Epidermal melanocyte (primary cell): ENCODE measurements at regions not wholly inside any gene's neighbourhood (a gene's known extent, or its start where the extent isn't known, plus 50 kb on each side); places are given as distances from the start of the nearest gene placed in this dataset.

Experiments used
- DNase-seq: peaks from one replicate; pipeline ENCODE4 v3.0.0; 2011; ENCODE audit warnings: low spot score; ENCODE audit not compliant: insufficient read length

DNA sequence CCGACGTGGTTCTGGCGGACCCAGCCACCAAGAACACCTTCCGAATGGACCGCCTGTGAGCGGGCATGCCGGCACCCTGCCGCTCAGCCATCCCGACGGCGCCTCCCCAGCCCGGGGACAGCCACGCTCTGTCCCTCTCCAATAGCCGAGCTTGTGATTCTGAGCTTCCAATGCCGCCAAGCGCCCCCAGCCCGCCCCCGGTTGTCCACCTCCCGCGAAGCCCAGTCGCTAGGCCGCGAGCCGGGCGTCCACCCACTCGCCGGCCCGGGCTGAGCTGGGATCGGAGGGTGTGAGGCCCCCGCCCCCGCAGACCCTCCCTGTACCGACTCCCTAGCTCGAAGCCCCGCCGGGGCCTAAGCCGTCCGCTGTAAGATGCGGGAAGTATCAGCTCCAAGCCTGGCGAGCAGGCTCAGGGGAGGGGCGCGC is 1195.1 kb upstream of the CHAC2 start:
- DNase-seq, result no peak

DNA sequence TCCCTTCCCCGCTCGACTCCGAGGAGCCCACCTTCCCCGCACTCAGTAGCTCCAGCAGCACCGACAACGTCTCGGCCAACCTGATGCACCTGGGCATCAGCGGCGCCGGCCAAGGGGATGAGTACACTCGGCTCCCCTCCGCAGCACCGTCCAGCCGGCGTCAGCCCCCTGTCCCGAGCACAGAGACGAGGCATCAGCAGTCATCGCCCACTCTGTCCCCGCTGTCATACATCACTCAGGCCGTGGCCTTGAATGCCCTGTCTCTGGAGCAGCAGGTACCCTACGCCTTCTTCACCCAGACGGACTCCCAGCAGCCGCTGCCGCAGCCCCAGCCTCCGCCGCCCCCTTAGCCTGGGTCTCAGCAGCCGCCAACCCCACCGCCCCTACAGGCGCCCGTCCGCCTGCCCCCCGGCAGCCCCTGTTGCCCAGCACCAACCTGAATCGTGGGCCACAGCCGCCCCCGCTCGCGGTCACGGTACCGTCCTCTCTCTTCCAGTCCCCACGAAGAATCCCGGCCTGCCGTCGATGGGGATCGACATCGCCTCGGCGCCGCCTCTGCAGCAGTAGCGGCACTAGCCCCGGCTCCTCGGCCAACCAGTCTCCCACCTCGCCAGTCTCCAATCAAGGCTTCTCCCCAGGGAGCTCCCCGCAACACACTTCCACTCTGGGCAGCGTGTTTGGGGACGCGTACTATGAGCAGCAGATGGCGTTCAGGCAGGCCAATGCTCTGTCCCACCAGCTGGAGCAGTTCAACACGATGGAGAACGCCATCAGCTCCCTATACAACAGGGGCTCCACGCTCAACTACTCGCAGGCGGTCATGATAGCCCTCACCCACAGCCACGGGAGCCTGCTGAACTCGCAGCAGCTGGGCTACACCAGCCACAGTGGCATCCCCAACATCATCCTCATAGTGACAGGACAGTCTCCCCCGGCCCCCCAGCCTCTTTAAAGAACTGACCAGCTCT is 1195.9 kb upstream of the CHAC2 start:
- no peak for DNase-seq

DNA sequence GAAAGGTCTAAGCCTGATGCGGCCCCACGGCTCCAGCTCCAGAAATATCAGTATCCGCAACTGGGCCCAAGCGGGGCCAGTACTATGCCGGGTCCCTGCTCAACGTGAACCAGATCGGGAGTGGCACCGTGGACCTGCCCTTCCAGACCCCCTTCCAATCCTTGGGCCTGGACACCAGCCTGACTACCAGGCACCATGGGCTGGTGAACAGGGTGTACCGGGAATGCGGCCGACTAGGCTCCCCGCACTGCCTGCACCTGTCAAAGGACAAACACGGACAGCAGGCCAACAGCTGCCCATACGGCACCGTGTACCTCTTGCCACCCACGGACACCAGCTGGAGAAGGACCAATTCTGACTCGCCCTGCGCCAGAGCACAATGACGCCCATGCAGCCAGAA is 1196.9 kb upstream of the CHAC2 start:
- DNase-seq, result no peak

DNA sequence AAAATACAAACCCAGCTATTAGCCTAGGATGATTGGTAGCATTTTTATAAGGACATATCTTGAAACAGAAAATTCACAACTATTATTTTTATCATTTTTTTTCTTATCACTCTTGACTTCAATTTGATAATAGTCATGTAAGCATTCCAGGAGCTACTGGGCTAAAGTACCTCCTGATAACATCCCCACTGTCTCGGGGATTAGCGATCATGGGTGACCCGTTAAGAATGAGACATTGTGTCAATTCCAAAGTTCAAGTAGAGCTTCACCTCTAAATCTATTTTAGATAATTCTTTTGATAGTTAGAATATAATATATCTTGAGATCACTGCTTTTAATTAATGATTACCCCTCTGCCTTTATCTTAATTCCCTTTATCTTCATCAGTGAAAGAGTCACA is 1204.5 kb upstream of the CHAC2 start:
- no peak for DNase-seq

DNA sequence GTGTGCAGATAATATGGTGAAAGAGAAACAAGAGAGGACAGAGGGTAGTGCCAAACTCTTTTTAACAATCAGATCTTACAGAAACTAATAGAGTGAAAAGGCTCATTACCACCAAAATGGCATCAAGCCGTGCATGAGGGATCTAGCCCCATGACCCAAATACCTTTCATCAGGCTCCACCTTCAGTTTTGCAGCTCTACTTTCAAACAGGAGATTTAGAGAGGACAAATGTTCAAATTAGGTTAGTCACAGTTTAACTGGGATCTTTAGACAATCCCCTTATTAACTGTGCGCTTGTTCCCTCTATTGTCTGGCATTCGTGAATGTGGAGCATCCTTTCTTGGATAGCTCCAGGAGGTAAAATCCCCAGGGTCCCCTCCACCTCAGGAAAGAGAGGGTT is 1209.3 kb upstream of the CHAC2 start:
- DNase-seq, result no peak

DNA sequence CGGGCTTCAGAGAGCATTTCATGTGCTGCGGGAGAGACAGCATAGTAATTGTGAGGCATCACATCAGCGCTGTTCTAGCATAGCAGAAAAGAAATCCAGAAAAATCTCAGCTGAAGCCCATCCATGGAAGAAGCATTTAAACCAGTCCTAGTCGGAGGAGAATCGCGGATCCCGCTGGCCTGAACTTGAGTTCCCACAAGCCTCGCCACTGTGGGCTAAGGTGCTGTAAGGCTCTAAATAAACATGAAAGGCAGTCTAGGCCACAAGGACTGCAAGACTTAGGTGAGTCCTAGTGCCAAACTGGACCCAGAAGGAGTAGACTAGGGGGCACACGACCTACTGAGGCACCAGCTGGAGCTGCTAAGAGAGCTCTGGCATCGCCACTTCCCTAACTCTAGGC is 1225.3 kb upstream of the CHAC2 start:
- no peak for DNase-seq

DNA sequence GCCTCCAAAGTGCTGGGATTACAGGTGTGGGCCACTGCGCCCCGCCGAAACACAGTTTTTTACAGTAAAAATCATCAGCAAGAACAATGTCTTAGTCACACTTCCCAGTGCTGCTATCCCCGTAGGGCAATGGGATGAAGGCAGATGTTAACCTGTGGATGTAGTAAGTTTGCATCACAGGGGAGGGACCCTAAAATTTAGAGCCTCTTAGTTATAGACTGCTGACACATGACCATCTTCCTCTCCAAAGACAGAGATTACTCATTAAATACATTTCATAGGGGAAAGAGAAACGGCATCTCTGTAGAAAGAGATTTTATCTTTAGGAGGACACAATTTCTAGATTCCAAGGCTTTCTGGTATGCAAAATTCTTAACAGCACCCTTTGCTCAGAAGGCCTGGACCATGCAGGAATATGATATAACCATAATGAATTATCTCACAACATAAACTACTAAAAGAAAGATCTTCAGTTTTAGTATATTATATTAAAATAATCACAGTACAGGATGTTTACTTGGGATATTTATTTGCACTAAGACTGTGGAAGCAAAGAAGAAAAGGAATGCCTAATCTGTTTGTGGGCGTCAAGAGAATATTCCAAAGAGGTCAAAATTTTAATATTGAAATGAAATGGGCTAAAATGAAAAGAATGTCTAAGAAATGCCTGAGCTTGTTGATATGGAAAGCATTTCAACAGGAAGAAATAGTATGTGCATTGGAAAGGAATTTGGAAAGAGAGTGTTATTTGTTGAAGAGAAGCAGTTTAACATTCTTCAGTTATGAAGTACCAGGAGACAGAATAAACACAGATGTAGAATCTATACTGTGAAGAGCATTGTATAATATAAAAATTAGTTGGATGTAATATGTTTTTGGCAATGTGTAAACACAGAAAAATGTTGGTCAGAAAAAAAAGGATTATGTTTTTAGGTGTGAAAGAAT is 1228.3 kb upstream of the CHAC2 start:
- no peak for DNase-seq

DNA sequence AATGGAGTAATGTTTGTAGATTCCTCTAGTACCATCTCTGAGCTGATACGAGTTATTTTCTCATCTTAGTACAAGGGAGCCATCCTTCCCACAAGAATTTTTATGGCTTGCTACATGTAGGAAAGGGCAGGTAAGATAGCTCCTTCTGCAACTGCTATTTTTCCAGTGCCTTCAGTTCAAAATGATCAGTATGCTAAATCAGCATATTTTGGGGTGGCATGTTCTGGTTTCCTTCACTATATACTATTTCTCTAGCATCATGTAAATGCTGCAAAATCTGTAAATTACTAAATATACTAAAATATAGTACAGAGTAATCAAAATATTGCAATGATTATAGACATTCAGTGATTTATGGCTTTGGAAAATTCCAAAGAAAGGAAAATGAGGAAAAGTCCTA is 1230.0 kb upstream of the CHAC2 start:
- DNase-seq, result no peak

DNA sequence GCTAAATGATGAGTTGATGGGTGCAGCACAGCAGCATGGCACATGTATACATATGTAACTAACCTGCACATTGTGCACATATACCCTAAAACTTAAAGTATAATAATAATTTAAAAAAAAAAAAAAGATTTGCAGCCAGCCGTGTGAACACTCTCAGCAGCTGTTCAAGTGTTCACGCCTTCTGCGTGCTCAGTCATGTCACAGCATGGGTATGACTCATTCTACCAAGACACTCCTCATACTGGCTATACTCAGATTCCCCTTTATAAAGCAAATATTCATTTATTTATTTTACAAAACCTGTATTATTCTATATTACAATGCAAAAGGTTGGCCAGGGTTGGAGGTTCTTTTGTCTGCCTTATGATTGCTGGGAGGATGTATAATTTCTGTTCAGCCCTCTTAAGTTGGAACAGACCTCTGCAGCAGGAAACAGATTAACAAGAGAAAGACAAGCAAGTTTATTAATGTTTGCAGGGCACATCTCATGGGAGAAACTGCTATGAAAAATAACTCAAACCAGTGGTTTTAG is 1230.6 kb upstream of the CHAC2 start:
- no peak for DNase-seq

DNA sequence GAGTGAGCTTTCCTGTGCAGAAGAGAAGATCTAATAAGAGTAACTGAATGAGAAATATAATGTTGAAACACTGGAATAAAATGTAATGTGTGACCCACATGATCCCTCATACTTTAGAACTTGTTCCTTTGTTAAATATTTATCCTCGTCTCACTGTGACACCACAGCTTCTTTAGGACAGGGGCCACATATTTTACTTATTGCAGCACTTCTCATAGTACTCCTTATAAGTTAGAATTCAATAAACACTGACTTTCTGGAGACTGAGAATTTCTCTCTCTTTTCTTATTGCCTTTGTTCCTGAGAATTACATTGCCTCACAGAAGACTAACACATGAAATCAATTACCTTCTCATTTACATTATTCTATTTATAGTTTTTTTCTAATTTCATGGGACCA is 1234.6 kb upstream of the CHAC2 start:
- DNase-seq, result no peak

DNA sequence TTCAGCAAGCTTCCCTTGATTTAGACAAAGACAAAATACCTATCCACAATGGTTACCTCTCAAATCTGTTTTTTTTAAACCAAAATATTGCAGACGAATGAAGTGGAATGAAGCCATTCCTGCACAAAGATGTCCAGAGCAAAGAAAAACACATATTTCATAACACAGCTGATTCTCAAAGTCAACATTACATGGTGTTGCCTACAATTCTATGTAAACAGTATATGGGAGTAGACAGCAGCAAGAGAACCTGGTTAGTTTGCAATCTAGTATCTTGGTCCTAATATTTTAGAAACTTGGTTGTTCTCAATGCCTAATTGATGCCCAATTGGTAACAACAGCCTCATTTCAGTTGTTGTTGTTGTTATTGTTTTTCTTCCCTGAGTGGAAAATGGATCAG is 1240.9 kb upstream of the CHAC2 start:
- DNase-seq, result no peak

DNA sequence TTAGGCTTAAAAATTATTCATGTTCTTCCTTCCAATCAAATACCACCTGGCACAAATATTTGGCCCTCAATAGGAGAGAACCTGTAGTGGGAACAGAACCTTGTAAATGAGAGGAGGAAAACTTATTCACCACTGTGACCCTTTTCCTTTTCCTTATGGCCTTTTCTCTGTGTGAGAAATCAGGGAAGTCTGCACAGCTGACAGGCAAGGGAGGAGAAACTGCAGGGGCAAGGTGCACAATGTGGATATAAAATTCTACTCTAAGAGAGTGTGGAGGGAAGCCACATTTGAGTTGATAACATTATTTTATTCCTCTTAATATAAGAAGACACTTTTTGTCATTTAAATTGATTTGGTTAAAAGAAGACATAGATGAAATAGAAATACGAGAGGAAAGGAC is 1247.0 kb upstream of the CHAC2 start:
- DNase-seq, result no peak

DNA sequence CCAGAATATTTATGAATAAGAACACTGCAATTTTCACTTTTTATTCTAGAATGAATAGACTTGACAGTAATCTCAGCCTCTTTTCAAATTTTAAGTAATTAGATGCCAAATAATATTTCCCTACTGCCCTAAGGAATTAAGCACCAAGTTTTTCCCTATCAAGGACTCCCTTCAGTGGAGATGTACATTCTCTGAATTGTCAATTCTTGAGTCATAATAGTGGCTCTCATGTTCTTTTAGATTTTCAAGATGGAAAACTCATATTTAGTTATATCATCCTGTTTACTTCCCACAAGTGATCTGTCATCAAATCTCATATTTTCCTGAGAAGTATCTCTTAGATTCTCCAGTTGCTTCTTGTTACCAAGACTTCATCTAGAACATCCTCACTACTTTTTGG is 1248.9 kb upstream of the CHAC2 start:
- DNase-seq, result no peak

DNA sequence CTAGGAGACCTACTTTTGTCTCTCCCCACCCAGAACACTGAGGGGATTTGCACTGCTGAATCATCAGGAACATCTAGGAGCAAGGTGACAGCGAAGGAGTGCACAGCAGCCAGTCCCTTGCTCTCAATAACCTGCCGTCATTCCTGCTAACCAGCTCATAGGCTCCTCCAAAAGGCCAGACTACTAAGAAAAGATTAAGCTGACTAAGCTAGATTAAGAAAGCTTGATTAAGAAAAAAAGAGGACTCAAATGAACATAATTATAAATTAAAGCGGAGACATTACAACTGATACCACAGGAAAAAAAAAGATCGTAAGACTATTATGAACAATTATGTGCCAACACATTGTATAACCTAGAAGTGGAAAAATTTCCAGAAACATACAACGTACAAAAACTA is 1254.8 kb upstream of the CHAC2 start:
- no peak for DNase-seq

DNA sequence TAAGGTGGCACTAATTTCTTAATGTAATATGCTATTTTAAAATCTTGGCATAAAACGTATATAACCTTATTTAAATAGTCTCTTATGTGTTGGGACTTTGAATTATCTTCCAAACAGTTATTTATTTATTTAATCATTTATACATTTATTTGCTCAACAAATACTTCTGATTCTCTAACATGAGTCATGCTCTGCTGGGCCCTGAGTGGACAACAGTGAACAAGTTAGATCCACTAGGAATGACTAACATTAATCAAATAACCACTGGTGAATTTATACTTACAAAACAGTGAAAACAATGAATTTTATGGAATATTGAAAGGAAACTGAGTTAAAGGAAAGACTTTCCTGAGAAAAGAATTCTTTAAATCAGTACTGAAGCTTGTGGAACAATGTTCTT is 1257.2 kb upstream of the CHAC2 start:
- no peak for DNase-seq

DNA sequence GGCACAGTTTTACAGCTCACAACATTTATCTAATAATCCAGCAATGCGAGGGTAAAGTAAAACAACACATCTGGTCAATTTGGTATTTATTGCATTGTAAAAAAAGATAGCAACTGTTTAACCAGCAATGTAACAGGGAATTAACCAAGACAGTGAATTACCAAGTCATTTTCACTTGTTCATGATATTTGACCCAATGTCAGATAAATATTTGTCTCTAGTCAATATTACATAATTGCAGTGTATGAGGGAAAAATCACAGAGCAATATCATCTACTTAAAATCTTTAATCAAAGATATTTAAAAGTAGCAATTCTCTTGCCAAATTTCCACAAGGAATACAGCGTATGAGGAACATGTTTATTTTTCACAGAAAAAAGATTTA is 1265.1 kb upstream of the CHAC2 start:
- DNase-seq, result no peak

DNA sequence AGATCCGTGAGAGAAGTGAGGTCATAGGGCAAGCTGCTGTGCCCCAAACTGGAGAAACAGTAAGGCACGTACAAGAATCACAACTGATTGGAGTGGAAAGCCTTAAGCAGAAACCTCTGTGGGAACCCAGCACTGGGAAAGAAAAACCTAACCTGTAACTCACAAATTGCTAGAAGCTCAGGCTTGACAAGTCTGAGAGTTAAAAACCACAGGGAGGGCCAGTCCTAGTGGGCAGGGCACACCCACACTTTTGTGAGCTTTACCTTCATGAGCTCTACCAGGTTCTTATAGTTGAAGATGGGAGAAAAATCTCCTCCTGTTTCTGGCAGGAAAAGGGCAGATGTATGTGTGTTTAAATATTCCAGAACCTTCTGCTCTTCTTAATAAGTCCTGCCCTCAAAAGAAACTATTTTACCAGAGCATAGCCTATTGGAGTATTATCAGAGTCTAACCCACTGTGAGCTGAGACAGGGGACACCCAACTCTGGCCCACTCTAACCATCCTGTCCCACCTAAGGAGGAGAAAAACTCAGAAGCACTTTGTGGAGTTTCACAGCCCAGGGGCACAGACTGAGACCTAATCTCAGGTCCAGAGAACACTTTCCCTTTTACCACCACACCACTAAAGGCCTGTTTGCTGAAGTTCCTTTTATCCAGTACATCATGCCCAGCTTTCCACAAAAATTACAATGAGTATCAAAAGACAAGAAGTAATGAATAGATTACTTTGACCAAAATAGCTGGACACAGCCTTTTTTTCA is 1265.7 kb upstream of the CHAC2 start:
- no peak for DNase-seq

DNA sequence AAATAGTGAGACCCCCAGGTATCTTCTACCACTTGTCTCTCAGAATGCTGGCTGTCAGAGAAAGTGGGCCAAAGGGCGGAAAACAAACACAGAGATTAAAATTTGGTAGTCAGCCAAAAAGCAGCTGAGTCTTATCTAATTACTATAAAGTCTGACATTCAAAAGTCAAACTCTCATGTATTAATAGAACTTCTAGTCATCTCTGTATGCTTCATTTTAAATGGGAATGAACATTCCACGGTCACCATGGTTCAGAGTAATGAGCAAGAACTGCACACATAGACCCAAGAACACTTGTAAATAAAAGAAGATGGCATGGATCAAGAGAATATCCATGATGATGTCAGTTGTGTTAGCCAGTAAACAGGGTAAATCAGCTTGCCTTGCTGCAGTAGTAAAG is 1267.0 kb upstream of the CHAC2 start:
- DNase-seq, result no peak

DNA sequence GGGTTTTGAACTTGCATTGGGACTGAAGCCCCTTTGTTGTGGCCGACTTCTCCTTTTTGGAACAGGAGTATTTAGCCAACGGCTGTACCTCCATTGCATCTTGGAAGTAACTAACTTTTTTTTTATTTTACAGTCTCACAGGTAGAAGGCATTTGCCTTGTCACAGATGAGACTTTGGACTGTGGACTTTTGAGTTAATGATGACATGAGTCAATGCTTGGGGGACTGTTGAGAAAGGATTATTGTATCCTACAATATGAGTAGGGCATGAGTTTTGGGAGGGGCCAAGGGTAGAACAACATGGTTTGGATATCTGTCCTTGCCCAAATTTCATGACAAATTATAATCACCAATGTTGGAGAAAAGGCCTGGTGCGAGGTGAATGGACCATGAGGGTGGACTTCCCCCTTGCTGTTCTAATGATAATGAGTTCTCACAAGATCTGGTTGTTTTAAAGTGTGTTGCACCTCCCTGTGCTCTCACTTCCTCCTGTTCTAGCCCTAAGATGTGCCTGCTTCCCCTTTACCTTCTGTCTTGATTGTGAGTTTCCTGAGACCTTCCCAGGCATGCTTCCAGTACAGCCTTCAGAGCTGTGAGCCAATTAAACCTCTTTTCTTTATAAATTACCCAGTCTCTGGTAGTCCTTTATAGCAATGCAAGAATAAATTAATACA is 1269.4 kb upstream of the CHAC2 start:
- DNase-seq, result no peak

DNA sequence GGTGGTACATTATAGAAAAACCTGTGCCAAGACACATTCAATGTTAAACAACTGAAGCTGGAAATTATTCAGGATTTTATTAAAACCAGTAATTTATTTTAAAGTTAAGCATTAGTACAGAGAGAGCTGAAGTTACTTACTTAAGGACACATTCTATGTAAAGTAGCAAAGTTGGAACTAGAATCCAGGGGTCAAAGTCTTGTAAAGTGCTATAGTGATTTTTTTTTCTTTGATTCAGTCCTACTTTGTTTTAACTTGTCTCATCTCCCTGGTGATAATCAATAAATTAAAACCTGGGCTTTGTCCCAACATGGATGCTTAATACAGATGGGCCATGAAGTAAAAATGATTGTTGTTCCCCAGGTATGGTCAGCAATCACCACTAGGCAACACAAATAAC is 1271.8 kb upstream of the CHAC2 start:
- DNase-seq, result no peak

DNA sequence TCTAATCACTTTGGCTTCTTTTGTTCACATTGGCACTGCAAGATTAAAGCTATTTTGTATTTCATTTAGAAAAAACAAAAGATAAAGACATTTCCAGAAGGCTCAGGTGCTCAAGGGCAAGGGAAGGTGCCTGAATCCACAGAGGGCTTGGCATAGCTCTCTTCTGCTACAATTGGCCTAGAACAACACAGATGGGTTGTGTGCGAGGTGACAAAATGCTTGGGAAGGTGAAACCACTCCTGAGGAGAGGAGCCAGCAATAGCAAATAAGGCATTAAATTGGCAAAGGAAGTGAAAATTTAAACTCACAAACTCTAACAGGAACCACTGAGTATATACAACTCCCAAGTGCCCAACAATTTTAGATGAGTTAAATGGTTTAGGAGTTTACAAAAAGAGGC is 1290.4 kb upstream of the CHAC2 start:
- no peak for DNase-seq
